ENCODE measurements at regions not wholly inside any gene's neighbourhood (a gene's known extent, or its start where the extent isn't known, plus 50 kb on each side); places are given as distances from the start of the nearest gene placed in this dataset.

- H3K4me1 ChIP-seq (ENCODE audit: insufficient read depth, low read length, poor library complexity, severe bottlenecking) = no peaks in the 10 kb centered on the region
- no peaks in the 10 kb centered on the region for H4K20me1 ChIP-seq (ENCODE audit: insufficient read depth, low read length, poor library complexity, severe bottlenecking)
- no peak overlapping the region for H3K9ac ChIP-seq (ENCODE audit: low read depth, low read length, poor library complexity, severe bottlenecking)
- no peak overlapping the region for H3K4me3 ChIP-seq (ENCODE audit: low read length, poor library complexity, severe bottlenecking)
- no peaks in the 10 kb centered on the region for H3K9me3 ChIP-seq (ENCODE audit: insufficient read depth, low read depth, low read length)
- no peaks in the 10 kb centered on the region for H3K79me2 ChIP-seq (ENCODE audit: insufficient read depth, low read length)
- H3F3A ChIP-seq (ENCODE audit: low read depth) = no peaks in the 10 kb centered on the region
- H3K36me3 ChIP-seq (ENCODE audit: insufficient read depth, low read length) = no peaks in the 10 kb centered on the region
- H3K4me2 ChIP-seq (ENCODE audit: low read depth, low read length, poor library complexity, severe bottlenecking) = no peak overlapping the region
- H3K9me2 ChIP-seq (replicated peaks; ENCODE audit: low read depth, low read length) = no peaks in the 10 kb centered on the region
- H3K27me3 ChIP-seq (ENCODE audit: insufficient read depth, low read length, poor library complexity, severe bottlenecking) = no peaks in the 10 kb centered on the region
- no peak for TF ChIP-seq EZH2phosphoT487 (IDR thresholded peaks at IDR 0.05; ENCODE audit: borderline replicate concordance)
- TF ChIP-seq CTCF (conservative IDR thresholded peaks at IDR 0.05; ENCODE audit: low read length) = no peak
- H2AFZ ChIP-seq (ENCODE audit: low read length) = no peak overlapping the region
These were observed 382.2 kb upstream of the SPOCK3 start for GRCh38 chr4:167616476-167616875.

- Histone ChIP-seq H3K79me2 (ENCODE audit: insufficient read depth, low read length) (no peaks in the 10 kb centered on the region), H2AFZ (ENCODE audit: low read length) (no peak overlapping the region), H3K4me3 (ENCODE audit: low read length, poor library complexity, severe bottlenecking) (no peak overlapping the region), H3K27me3 (ENCODE audit: insufficient read depth, low read length, poor library complexity, severe bottlenecking) (no peaks in the 10 kb centered on the region), H3K9me3 (ENCODE audit: insufficient read depth, low read depth, low read length) (no peaks in the 10 kb centered on the region), H3F3A (ENCODE audit: low read depth) (no peaks in the 10 kb centered on the region), H4K20me1 (ENCODE audit: insufficient read depth, low read length, poor library complexity, severe bottlenecking) (no peaks in the 10 kb centered on the region), H3K4me1 (ENCODE audit: insufficient read depth, low read length, poor library complexity, severe bottlenecking) (no peaks in the 10 kb centered on the region), H3K9ac (ENCODE audit: low read depth, low read length, poor library complexity, severe bottlenecking) (no peak overlapping the region), H3K36me3 (ENCODE audit: insufficient read depth, low read length) (no peaks in the 10 kb centered on the region), H3K4me2 (ENCODE audit: low read depth, low read length, poor library complexity, severe bottlenecking) (no peak overlapping the region), H3K9me2 (replicated peaks; ENCODE audit: low read depth, low read length) (no peaks in the 10 kb centered on the region)
- TF ChIP-seq CTCF (conservative IDR thresholded peaks at IDR 0.05; ENCODE audit: low read length) (peak; percentile 89), EZH2phosphoT487 (IDR thresholded peaks at IDR 0.05; ENCODE audit: borderline replicate concordance) (no peak)
These were observed 388.4 kb upstream of the SPOCK3 start for GRCh38 chr4:167622481-167623240.

- Histone ChIP-seq H3K4me1 (ENCODE audit: insufficient read depth, low read length, poor library complexity, severe bottlenecking) (no peaks in the 10 kb centered on the region), H3K9ac (ENCODE audit: low read depth, low read length, poor library complexity, severe bottlenecking) (no peak overlapping the region), H3K79me2 (ENCODE audit: insufficient read depth, low read length) (no peaks in the 10 kb centered on the region), H3K27me3 (ENCODE audit: insufficient read depth, low read length, poor library complexity, severe bottlenecking) (no peaks in the 10 kb centered on the region), H3K36me3 (ENCODE audit: insufficient read depth, low read length) (no peaks in the 10 kb centered on the region), H2AFZ (ENCODE audit: low read length) (no peak overlapping the region), H3F3A (ENCODE audit: low read depth) (no peaks in the 10 kb centered on the region), H3K9me2 (replicated peaks; ENCODE audit: low read depth, low read length) (no peaks in the 10 kb centered on the region), H4K20me1 (ENCODE audit: insufficient read depth, low read length, poor library complexity, severe bottlenecking) (no peaks in the 10 kb centered on the region), H3K4me3 (ENCODE audit: low read length, poor library complexity, severe bottlenecking) (no peak overlapping the region), H3K4me2 (ENCODE audit: low read depth, low read length, poor library complexity, severe bottlenecking) (no peak overlapping the region), H3K9me3 (ENCODE audit: insufficient read depth, low read depth, low read length) (no peaks in the 10 kb centered on the region)
- no peak for TF ChIP-seq EZH2phosphoT487 (IDR thresholded peaks at IDR 0.05; ENCODE audit: borderline replicate concordance)
- TF ChIP-seq CTCF (conservative IDR thresholded peaks at IDR 0.05; ENCODE audit: low read length) = no peak
These were observed 388.9 kb upstream of the SPOCK3 start for GRCh38 chr4:167623241-167623572.
